ENCODE measurements at regions not wholly inside any gene's neighbourhood (a gene's known extent, or its start where the extent isn't known, plus 50 kb on each side); places are given as distances from the start of the nearest gene placed in this dataset.

GRCh38 chr13:22288496-22288895, 617.6 kb downstream of the FGF9 start:
- POLR2A ChIA-PET: no interaction called here
- no peaks in the 10 kb centered on the region for H3K36me3 ChIP-seq (ENCODE audit: control insufficient read depth in 2 of 2, insufficient read depth in 1 of 2, low read length in 2 of 2)

DNA sequence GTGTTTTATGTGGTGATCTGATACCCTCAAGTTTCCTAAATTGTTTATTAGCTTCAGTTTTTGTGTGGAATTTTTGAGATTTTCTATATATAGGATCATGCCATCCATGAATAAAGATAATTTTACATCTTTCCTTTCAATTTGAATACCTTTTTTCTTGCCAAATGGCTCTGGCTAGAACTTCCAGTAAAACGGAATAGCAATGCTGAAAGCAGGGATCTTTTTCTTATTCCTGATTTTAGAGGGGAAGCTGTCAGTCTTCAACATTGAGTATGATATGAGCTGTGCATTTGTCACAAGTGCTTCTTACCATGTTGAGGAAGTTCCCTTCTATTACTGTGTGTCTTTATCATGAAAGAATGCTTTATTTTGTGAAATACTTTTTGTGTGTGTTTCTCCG, 618.8 kb downstream of the FGF9 start:
- Histone ChIP-seq H3K36me3 (ENCODE audit: control insufficient read depth in 2 of 2, insufficient read depth in 1 of 2, low read length in 2 of 2) (no peaks in the 10 kb centered on the region), H3K4me3 (ENCODE audit: low read depth, low read length) (no peak overlapping the region), H3K27ac (ENCODE audit: extremely low read depth, low read depth, low read length) (no peak overlapping the region), H3K9me3 (ENCODE audit: control insufficient read depth, insufficient read depth, low read depth, low read length) (no peaks in the 10 kb centered on the region), H3K4me1 (ENCODE audit: control insufficient read depth, insufficient read depth, low read length) (no peaks in the 10 kb centered on the region)
- CTCF ChIA-PET: no interaction called here
- POLR2A ChIA-PET: no interaction called here
- TF ChIP-seq ZNF26 (tag by site-specific recombination; IDR thresholded peaks at IDR 0.05): no peak
- TF ChIP-seq ZNF48 (tag by site-specific recombination; IDR thresholded peaks at IDR 0.05): no peak
- no peak for TF ChIP-seq MZF1 (tag by site-specific recombination; IDR thresholded peaks at IDR 0.05; ENCODE audit: borderline replicate concordance)
- TF ChIP-seq ZNF18 (tag by site-specific recombination; IDR thresholded peaks at IDR 0.05): no peak
- no peak for TF ChIP-seq ZNF362 (tag by site-specific recombination; IDR thresholded peaks at IDR 0.05)
- TF ChIP-seq MYNN (tag by site-specific recombination; IDR thresholded peaks at IDR 0.05; ENCODE audit: borderline replicate concordance): no peak
- TF ChIP-seq, protein P1, sequence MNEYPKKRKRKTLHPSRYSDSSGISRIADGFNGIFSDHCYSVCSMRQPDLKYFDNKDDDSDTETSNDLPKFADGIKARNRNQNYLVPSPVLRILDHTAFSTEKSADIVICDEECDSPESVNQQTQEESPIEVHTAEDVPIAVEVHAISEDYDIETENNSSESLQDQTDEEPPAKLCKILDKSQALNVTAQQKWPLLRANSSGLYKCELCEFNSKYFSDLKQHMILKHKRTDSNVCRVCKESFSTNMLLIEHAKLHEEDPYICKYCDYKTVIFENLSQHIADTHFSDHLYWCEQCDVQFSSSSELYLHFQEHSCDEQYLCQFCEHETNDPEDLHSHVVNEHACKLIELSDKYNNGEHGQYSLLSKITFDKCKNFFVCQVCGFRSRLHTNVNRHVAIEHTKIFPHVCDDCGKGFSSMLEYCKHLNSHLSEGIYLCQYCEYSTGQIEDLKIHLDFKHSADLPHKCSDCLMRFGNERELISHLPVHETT (tag by site-specific recombination; IDR thresholded peaks at IDR 0.05): no peak
- TF ChIP-seq, protein P2, sequence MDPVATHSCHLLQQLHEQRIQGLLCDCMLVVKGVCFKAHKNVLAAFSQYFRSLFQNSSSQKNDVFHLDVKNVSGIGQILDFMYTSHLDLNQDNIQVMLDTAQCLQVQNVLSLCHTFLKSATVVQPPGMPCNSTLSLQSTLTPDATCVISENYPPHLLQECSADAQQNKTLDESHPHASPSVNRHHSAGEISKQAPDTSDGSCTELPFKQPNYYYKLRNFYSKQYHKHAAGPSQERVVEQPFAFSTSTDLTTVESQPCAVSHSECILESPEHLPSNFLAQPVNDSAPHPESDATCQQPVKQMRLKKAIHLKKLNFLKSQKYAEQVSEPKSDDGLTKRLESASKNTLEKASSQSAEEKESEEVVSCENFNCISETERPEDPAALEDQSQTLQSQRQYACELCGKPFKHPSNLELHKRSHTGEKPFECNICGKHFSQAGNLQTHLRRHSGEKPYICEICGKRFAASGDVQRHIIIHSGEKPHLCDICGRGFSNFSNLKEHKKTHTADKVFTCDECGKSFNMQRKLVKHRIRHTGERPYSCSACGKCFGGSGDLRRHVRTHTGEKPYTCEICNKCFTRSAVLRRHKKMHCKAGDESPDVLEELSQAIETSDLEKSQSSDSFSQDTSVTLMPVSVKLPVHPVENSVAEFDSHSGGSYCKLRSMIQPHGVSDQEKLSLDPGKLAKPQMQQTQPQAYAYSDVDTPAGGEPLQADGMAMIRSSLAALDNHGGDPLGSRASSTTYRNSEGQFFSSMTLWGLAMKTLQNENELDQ (tag by site-specific recombination; IDR thresholded peaks at IDR 0.05; ENCODE audit: low read depth): no peak
- TF ChIP-seq, protein P3, sequence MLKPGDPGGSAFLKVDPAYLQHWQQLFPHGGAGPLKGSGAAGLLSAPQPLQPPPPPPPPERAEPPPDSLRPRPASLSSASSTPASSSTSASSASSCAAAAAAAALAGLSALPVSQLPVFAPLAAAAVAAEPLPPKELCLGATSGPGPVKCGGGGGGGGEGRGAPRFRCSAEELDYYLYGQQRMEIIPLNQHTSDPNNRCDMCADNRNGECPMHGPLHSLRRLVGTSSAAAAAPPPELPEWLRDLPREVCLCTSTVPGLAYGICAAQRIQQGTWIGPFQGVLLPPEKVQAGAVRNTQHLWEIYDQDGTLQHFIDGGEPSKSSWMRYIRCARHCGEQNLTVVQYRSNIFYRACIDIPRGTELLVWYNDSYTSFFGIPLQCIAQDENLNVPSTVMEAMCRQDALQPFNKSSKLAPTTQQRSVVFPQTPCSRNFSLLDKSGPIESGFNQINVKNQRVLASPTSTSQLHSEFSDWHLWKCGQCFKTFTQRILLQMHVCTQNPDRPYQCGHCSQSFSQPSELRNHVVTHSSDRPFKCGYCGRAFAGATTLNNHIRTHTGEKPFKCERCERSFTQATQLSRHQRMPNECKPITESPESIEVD (tag by site-specific recombination; IDR thresholded peaks at IDR 0.05): no peak
- TF ChIP-seq ZNF837 (tag by site-specific recombination; IDR thresholded peaks at IDR 0.05): no peak
- no peak for TF ChIP-seq SALL2 (tag by site-specific recombination; IDR thresholded peaks at IDR 0.05; ENCODE audit: borderline replicate concordance)
- TF ChIP-seq ZNF514 (tag by site-specific recombination; IDR thresholded peaks at IDR 0.05): no peak
- no peak for TF ChIP-seq ZFP37 (tag by site-specific recombination; IDR thresholded peaks at IDR 0.05)
- TF ChIP-seq ZNF544 (tag by site-specific recombination; IDR thresholded peaks at IDR 0.05): no peak
- TF ChIP-seq ZNF16 (tag by site-specific recombination; IDR thresholded peaks at IDR 0.05; ENCODE audit: low read depth): no peak
- TF ChIP-seq, protein P4, sequence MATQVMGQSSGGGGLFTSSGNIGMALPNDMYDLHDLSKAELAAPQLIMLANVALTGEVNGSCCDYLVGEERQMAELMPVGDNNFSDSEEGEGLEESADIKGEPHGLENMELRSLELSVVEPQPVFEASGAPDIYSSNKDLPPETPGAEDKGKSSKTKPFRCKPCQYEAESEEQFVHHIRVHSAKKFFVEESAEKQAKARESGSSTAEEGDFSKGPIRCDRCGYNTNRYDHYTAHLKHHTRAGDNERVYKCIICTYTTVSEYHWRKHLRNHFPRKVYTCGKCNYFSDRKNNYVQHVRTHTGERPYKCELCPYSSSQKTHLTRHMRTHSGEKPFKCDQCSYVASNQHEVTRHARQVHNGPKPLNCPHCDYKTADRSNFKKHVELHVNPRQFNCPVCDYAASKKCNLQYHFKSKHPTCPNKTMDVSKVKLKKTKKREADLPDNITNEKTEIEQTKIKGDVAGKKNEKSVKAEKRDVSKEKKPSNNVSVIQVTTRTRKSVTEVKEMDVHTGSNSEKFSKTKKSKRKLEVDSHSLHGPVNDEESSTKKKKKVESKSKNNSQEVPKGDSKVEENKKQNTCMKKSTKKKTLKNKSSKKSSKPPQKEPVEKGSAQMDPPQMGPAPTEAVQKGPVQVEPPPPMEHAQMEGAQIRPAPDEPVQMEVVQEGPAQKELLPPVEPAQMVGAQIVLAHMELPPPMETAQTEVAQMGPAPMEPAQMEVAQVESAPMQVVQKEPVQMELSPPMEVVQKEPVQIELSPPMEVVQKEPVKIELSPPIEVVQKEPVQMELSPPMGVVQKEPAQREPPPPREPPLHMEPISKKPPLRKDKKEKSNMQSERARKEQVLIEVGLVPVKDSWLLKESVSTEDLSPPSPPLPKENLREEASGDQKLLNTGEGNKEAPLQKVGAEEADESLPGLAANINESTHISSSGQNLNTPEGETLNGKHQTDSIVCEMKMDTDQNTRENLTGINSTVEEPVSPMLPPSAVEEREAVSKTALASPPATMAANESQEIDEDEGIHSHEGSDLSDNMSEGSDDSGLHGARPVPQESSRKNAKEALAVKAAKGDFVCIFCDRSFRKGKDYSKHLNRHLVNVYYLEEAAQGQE (tag by site-specific recombination; IDR thresholded peaks at IDR 0.05): no peak

More at GRCh38 chr13:22288496-22288895, 617.6 kb downstream of the FGF9 start:
- H3K27ac ChIP-seq (ENCODE audit: extremely low read depth, low read depth, low read length): no peak overlapping the region
- H3K9me3 ChIP-seq (ENCODE audit: control insufficient read depth, insufficient read depth, low read depth, low read length): no peaks in the 10 kb centered on the region
- H3K4me1 ChIP-seq (ENCODE audit: control insufficient read depth, insufficient read depth, low read length): no peaks in the 10 kb centered on the region
- no peak for TF ChIP-seq ZNF112 (tag by site-specific recombination; IDR thresholded peaks at IDR 0.05)
- TF ChIP-seq ZFP41 (tag by site-specific recombination; IDR thresholded peaks at IDR 0.05; ENCODE audit: borderline replicate concordance): no peak
- no peak for TF ChIP-seq ZSCAN16 (tag by site-specific recombination; IDR thresholded peaks at IDR 0.05)
- no peak for TF ChIP-seq KLF1 (tag by site-specific recombination; IDR thresholded peaks at IDR 0.05)
- TF ChIP-seq SCRT2 (tag by site-specific recombination; IDR thresholded peaks at IDR 0.05): no peak
- no peak for TF ChIP-seq ZFP3 (tag by site-specific recombination; IDR thresholded peaks at IDR 0.05; ENCODE audit: low read depth)
- TF ChIP-seq ZNF24 (tag by site-specific recombination; IDR thresholded peaks at IDR 0.05): no peak
- TF ChIP-seq ZNF121 (tag by site-specific recombination; IDR thresholded peaks at IDR 0.05): no peak
- TF ChIP-seq ZEB2 (tag by site-specific recombination; IDR thresholded peaks at IDR 0.05): no peak
- CTCF ChIA-PET: no interaction called here
- H3K4me3 ChIP-seq (ENCODE audit: low read depth, low read length): no peak overlapping the region
